Hepatocyte (in vitro differentiated cells): ENCODE measurements at regions not wholly inside any gene's neighbourhood (a gene's known extent, or its start where the extent isn't known, plus 50 kb on each side); places are given as distances from the start of the nearest gene placed in this dataset.

ENCODE experiments used
- DNase-seq: peaks from one replicate; pipeline ENCODE4 v3.0.0-alpha.2; 2016; ENCODE audit warnings: low spot score
- H2AFZ ChIP-seq: fragments of 200-600 bp; sonication (generic); 2 replicates; pipeline ENCODE4 v1.6.0; 2016; ENCODE audit warnings: antibody characterized with exemption, mild to moderate bottlenecking
- H3K27ac ChIP-seq: fragments of 200-600 bp; sonication (generic); 2 replicates; pipeline ENCODE4 v1.5.1; 2016; ENCODE audit warnings: mild to moderate bottlenecking
- H3K27me3 ChIP-seq: fragments of 200-600 bp; sonication (generic); 2 replicates; pipeline ENCODE4 v1.6.1; 2016
- H3K36me3 ChIP-seq: fragments of 200-600 bp; sonication (generic); replicated peaks from 2 replicates; pipeline ENCODE4 v1.5.1; 2016; ENCODE audit warnings: low read depth; ENCODE audit not compliant: insufficient read depth
- H3K4me1 ChIP-seq: fragments of 200-600 bp; sonication (generic); 2 replicates; pipeline ENCODE4 v1.5.1; 2016; ENCODE audit warnings: mild to moderate bottlenecking, moderate library complexity; ENCODE audit not compliant: insufficient read depth
- H3K4me2 ChIP-seq: fragments of 200-600 bp; sonication (generic); 2 replicates; pipeline ENCODE4 v1.6.0; 2016
- H3K4me3 ChIP-seq: fragments of 200-600 bp; sonication (generic); 2 replicates; pipeline ENCODE4 v1.5.1; 2016; ENCODE audit warnings: mild to moderate bottlenecking
- H3K79me2 ChIP-seq: fragments of 200-600 bp; sonication (generic); 2 replicates; pipeline ENCODE4 v1.6.0; 2017; ENCODE audit warnings: mild to moderate bottlenecking
- H3K9me2 ChIP-seq: fragments of 200-600 bp; sonication (generic); replicated peaks from 2 replicates; pipeline ENCODE4 v1.6.0; 2017; ENCODE audit warnings: mild to moderate bottlenecking; ENCODE audit not compliant: insufficient read depth
- H3K9me3 ChIP-seq: fragments of 200-600 bp; sonication (generic); 2 replicates; pipeline ENCODE4 v1.5.1; 2016; ENCODE audit warnings: low read depth, mild to moderate bottlenecking
- H4K20me1 ChIP-seq: fragments of 200-600 bp; sonication (generic); 2 replicates; pipeline ENCODE4 v1.6.0; 2016; ENCODE audit warnings: mild to moderate bottlenecking; ENCODE audit not compliant: insufficient read depth, poor library complexity, severe bottlenecking
- EZH2 ChIP-seq: fragments of 200-600 bp; sonication (generic); IDR thresholded peaks from 2 replicates; pipeline ENCODE4 v1.6.1; 2016; ENCODE audit warnings: antibody characterized with exemption, mild to moderate bottlenecking, borderline replicate concordance
- EZH2phosphoT487 ChIP-seq: fragments of 200-600 bp; sonication (generic); IDR thresholded peaks from one replicate; pipeline ENCODE4 v1.6.1; 2018; ENCODE audit warnings: antibody characterized with exemption, mild to moderate bottlenecking, low read depth, moderate library complexity; ENCODE audit not compliant: unreplicated experiment, severe bottlenecking
- WGBS: methylation state at CpG from one replicate; pipeline ENCODE4 v1.1.6; 2016; ENCODE audit warnings: low lambda C conversion rate; ENCODE audit errors: missing lambda C conversion rate; 5-methylcytosine and 5-hydroxymethylcytosine counted together
- TF ChIP-seq, protein P1 (sequence below): fragments of 200-600 bp; sonication (generic); IDR thresholded peaks from 2 replicates; pipeline ENCODE4 v1.5.1; 2016; ENCODE audit warnings: antibody characterized with exemption, mild to moderate bottlenecking; ENCODE audit not compliant: poor library complexity

- Histone ChIP-seq H3K9me2 (no peaks in the 10 kb centered on the region), H3K4me1 (no peaks in the 10 kb centered on the region), H3K4me2 (no peak overlapping the region), H3K27ac (no peak overlapping the region), H4K20me1 (no peaks in the 10 kb centered on the region), H3K79me2 (no peaks in the 10 kb centered on the region), H3K9me3 (no peaks in the 10 kb centered on the region), H3K27me3 (no peaks in the 10 kb centered on the region), H3K36me3 (no peaks in the 10 kb centered on the region), H3K4me3 (no peak overlapping the region), H2AFZ (no peak overlapping the region)
- TF ChIP-seq EZH2 (no peak), EZH2phosphoT487 (no peak)
- TF ChIP-seq, protein P1, sequence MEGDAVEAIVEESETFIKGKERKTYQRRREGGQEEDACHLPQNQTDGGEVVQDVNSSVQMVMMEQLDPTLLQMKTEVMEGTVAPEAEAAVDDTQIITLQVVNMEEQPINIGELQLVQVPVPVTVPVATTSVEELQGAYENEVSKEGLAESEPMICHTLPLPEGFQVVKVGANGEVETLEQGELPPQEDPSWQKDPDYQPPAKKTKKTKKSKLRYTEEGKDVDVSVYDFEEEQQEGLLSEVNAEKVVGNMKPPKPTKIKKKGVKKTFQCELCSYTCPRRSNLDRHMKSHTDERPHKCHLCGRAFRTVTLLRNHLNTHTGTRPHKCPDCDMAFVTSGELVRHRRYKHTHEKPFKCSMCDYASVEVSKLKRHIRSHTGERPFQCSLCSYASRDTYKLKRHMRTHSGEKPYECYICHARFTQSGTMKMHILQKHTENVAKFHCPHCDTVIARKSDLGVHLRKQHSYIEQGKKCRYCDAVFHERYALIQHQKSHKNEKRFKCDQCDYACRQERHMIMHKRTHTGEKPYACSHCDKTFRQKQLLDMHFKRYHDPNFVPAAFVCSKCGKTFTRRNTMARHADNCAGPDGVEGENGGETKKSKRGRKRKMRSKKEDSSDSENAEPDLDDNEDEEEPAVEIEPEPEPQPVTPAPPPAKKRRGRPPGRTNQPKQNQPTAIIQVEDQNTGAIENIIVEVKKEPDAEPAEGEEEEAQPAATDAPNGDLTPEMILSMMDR, result no peak
- WGBS, result 81% methylated on average over 5 of the region's 5 CpGs
- no peak for DNase-seq
These were observed 92.5 kb downstream of the TMPRSS5 start for GRCh38 chr11:113613619-113614018.

GRCh38 chr11:113604186-113604585, 101.9 kb downstream of the TMPRSS5 start:
- no peak for DNase-seq
- no peaks in the 10 kb centered on the region for H3K36me3 ChIP-seq
- H3K4me3 ChIP-seq, result no peak overlapping the region
- H3K27ac ChIP-seq, result no peak overlapping the region
- H4K20me1 ChIP-seq, result no peaks in the 10 kb centered on the region
- H3K79me2 ChIP-seq, result no peaks in the 10 kb centered on the region
- 75% methylated on average over 1 of the region's 1 CpG for WGBS
- H3K27me3 ChIP-seq, result no peaks in the 10 kb centered on the region
- H3K9me3 ChIP-seq, result no peaks in the 10 kb centered on the region
- H3K4me1 ChIP-seq, result no peaks in the 10 kb centered on the region
- H2AFZ ChIP-seq, result no peak overlapping the region
- TF ChIP-seq EZH2 (no peak), EZH2phosphoT487 (no peak)
- TF ChIP-seq, protein P1, result no peak
- H3K9me2 ChIP-seq, result no peaks in the 10 kb centered on the region
- H3K4me2 ChIP-seq, result no peak overlapping the region

DNA sequence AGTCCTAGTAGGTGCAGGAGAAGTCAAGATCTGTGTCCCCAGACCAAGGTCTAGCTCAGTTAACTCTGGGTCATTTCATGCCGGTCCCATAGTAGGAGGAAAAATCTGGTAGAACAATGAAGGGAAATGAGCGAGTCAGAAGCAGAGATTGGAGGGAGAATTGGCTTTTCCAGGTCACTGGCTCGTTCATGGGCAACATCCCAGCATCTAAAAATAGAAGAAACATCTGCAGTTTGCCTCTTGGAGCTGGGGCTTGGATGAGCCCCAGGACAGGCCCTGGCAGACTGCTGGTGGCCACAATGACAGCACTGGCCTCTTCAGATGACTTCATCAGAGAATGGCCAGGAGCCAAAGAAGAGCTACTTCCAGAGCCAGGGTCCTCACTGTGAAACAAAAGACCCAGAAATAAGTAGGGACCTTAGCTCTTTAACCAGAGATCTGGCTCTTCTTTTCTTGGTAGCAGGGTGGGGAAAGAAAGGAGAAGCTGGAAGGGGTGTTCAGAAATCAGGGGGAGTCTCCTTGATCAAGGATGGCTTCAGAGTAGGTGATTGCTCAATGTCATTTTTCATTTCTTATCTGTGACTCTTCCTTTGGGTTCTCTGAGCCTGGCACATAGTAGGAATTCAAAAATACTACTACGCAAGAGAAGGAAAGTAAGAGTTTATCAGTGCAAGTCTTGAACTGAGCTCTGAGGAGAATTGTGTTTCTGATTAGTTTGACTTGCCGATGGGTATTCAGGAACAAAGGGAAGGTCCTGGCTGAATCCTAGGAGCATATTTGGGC, 102.6 kb downstream of the TMPRSS5 start:
- Histone ChIP-seq H3K79me2 (no peaks in the 10 kb centered on the region), H4K20me1 (no peaks in the 10 kb centered on the region), H3K27me3 (no peaks in the 10 kb centered on the region), H3K27ac (no peak overlapping the region), H3K9me3 (no peaks in the 10 kb centered on the region), H3K4me1 (no peaks in the 10 kb centered on the region), H2AFZ (no peak overlapping the region), H3K4me3 (no peak overlapping the region), H3K9me2 (no peaks in the 10 kb centered on the region), H3K4me2 (no peak overlapping the region), H3K36me3 (no peaks in the 10 kb centered on the region)
- TF ChIP-seq EZH2 (no peak), EZH2phosphoT487 (no peak)
- TF ChIP-seq, protein P1, result no peak
- 86% methylated on average over 5 of the region's 5 CpGs for WGBS
- no peak for DNase-seq
